ENCODE measurements at regions not wholly inside any gene's neighbourhood (a gene's known extent, or its start where the extent isn't known, plus 50 kb on each side); places are given as distances from the start of the nearest gene placed in this dataset.

- ChIA-PET CTCF (no interaction called here), RAD21 (ENCODE audit: unreplicated experiment) (no interaction called here), SMC1A (ENCODE audit: uncharacterized antibody, unreplicated experiment) (no interaction called here), POLR2A (no interaction called here)
- 56% methylated on average over 2 of the region's 2 CpGs for WGBS (ENCODE audit: insufficient coverage, insufficient replicate concordance, low lambda C conversion rate, missing lambda C conversion rate)
- no peak overlapping the region for H3K27ac ChIP-seq (ENCODE audit: control insufficient read depth, insufficient read depth)
- H2AFZ ChIP-seq (ENCODE audit: control insufficient read depth, low read depth, low read length): no peak overlapping the region
- in situ Hi-C loops (cut with MboI): no loop called here
- DNase-seq (ENCODE audit: low read depth, low spot score) (no peak), ATAC-seq (no peak), FAIRE-seq (no peak)
- no peaks in the 10 kb centered on the region for H3K4me1 ChIP-seq (ENCODE audit: control insufficient read depth, insufficient read depth, low read length)
- no TSS peak for BruUV-seq (replicated peaks)
- H3K27me3 ChIP-seq (replicated peaks in 1 of 2; ENCODE audit: control insufficient read depth in 2 of 2, insufficient read depth in 2 of 2, low read length in 1 of 2): peaks cover 0 to 2% of the 10 kb centered on the region in 2 experiments; a peak in 2 of 4 replicates
- H3K9ac ChIP-seq (ENCODE audit: control insufficient read depth, insufficient read depth, low read length): no peak overlapping the region
- TF ChIP-seq REST (IDR thresholded peaks at IDR 0.05; ENCODE audit: low read depth, low read length) (no peak), MYC (IDR thresholded peaks at IDR 0.05; ENCODE audit: insufficient read depth, insufficient read length, insufficient replicate concordance, low read length, severe bottlenecking) (no peak), CEBPZ (IDR thresholded peaks at IDR 0.05; ENCODE audit: low read depth, low read length) (no peak), NFXL1 (IDR thresholded peaks at IDR 0.05; ENCODE audit: borderline replicate concordance) (no peak), NFYA (IDR thresholded peaks at IDR 0.05; ENCODE audit: borderline replicate concordance, low read depth, low read length) (no peak), PAX8 (IDR thresholded peaks at IDR 0.05) (no peak), SUPT20H (IDR thresholded peaks at IDR 0.05; ENCODE audit: borderline replicate concordance, control insufficient read depth, low read depth, low read length) (no peak), ATF7 (IDR thresholded peaks at IDR 0.05; ENCODE audit: low read depth) (no peak)
- H3K4me2 ChIP-seq (ENCODE audit: control insufficient read depth, insufficient read depth): no peak overlapping the region
- no peaks in the 10 kb centered on the region for H4K20me1 ChIP-seq (ENCODE audit: control insufficient read depth, insufficient read depth)
- no peaks in the 10 kb centered on the region for H3K79me2 ChIP-seq (ENCODE audit: control insufficient read depth, insufficient read depth, low read length)
- H3K9me3 ChIP-seq (replicated peaks; ENCODE audit: control insufficient read depth, insufficient read depth, low read length): no peaks in the 10 kb centered on the region; the same call in 2 of the 3 replicates
- intact Hi-C loops (cut with micrococcal nuclease; ENCODE audit: unreplicated experiment): no loop called here
- H3K4me3 ChIP-seq: no peak overlapping the region
- H3K36me3 ChIP-seq (ENCODE audit: control insufficient read depth in 2 of 2, insufficient read depth in 2 of 2, low read length in 1 of 2): no peaks in the 10 kb centered on the region
Measured at GRCh38 chr6:884570-884969, 191.6 kb upstream of the EXOC2 start.

Data from GM12878 (cell line).